GM19328 (cell line): ENCODE measurements at regions not wholly inside any gene's neighbourhood (a gene's known extent, or its start where the extent isn't known, plus 50 kb on each side); places are given as distances from the start of the nearest gene placed in this dataset.
"Not testable (repeated sequence)": the region's sequence is repeated elsewhere in the genome, so short reads cannot be mapped to it uniquely, and the experiment has no call there.

ENCODE experiments used
- ATAC-seq: cut with Tn5 transposase; IDR thresholded peaks from one replicate; pipeline ENCODE4 v1.9.1; 2021; ENCODE audit warnings: mild to moderate bottlenecking, moderate library complexity; ENCODE audit not compliant: unreplicated experiment

DNA sequence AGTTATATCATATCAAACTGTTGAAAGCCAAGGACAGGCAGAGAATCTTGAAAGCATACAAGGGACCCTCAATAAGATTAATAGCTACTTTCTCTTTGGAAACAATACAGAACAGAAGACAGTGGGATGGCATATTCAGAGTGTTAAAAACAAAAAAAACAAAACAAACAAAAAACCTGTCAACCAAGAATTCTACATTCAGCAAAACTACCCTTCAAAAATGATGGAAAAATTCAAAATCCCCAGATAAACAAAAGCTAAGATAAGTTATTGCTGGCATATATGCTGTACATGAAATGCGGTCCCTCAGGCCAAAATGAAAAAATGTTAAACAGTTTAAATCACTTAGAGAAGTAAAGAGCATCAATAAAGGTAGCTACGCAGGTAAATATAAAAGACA lies 425.1 kb downstream of the ACTL7B start:
- no peak for ATAC-seq

DNA sequence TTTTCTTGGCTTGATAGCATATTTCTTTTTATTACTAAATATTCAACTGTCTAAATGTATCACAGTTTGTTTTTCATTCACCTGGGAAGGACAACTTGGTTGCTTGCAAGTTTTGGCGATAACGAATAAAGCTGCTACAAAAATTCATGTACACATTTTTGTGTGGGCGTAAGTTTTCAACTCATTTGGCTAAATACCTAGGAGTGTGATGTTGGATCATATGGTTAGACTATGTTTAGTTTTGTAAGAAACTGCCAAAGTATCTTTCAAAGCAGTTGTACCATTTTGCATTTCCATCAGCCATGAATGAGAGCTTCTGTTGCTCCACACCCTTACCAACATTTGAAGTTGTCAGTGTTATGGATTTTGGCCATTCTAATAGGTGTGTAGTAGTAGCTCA lies 428.0 kb downstream of the ACTL7B start:
- ATAC-seq = no peak

DNA sequence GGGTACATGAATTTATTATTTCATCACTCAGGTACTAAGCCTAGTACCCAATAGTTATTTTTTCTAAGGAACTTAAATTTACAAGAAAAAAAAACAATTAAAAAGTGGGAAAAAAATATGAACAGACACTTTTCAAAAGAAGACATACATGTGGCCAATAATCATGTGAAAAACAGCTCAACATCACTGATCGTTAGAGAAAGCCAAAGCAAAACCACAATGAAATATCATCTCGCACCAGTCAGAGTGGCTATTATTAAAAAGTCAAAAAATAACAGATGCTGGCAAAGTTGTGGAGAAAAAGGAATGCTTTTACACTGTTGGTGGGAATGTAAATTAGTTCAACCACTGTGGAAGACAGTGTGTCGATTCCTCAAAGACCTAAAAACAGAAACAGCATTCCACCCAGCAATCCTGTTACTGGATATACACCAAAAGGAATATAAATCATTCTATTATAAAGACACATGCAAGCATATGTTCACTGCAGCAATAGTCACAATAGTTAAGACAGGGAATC lies 429.3 kb downstream of the ACTL7B start:
- not testable (repeated sequence) for ATAC-seq

DNA sequence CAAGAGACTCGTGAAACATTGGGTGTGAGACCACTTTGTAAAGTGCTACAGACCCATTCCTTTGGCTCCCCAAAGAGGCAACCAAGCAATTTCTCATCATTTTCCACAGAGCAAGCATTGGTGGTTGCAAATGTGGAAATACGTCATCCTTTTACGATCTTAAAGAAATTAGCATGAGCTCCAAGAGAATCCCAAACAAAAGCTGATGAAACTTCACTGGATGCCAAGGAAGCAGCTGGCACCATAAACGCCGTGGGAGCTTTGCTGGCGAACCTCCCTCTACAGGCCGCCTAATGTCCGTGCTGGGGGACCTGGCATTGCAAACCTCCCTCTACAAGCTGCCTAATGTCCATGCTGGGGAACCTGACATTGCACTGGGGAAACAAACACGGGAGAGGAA lies 432.4 kb downstream of the ACTL7B start:
- no peak for ATAC-seq

DNA sequence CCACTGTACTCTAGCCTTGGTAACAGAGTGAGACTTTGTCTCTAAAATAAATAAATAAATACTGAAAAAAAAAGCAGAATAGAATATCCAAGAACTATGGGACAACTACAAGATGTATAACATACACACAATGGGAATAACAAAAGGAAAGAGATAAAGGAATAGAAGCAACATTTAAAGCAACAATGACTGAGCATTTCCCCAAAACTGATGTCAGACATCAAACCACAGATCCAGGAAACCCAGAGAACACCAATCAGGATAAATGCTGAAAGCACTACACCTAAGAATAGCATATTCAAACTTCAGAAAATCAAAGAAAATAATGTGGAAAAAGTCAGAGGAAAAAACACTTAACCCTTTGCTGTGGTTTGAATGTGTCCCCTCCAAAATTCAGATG lies 436.4 kb downstream of the ACTL7B start:
- no peak for ATAC-seq

DNA sequence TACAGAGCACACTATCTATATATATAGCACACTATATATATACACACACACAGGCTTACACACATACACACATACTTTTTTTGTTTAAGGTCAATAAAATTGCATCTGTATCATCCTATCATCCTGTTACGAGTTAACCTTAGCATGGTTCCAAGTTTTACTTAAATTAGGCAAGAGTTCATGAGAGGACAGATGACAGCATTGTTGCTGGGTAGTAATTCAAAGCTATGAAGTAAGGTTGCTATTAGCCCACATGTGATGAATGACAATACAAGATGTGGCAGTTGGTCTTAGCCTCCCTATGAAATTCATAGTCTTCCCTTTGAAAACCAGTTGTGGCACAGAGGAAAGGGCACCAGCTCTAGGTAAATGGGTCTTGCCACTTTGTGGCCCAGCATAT lies 438.1 kb downstream of the ACTL7B start:
- no peak for ATAC-seq

DNA sequence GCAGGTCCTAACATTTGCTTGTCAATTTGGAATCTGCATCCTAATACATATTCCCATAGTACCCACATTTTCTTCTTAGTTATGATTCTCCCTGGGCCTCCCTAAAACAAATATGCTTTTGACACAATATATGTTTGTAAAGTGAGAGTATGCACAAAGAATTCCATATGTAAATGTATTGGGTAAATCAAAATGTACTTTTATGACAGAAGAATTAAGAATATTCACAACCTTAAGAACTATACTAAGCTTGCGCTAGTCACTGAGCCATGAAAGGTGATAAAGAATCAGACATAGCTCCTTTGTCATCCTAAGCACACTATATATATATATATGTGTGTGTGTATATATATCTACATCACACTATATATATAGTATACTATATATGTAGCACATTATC lies 438.5 kb downstream of the ACTL7B start:
- no peak for ATAC-seq

DNA sequence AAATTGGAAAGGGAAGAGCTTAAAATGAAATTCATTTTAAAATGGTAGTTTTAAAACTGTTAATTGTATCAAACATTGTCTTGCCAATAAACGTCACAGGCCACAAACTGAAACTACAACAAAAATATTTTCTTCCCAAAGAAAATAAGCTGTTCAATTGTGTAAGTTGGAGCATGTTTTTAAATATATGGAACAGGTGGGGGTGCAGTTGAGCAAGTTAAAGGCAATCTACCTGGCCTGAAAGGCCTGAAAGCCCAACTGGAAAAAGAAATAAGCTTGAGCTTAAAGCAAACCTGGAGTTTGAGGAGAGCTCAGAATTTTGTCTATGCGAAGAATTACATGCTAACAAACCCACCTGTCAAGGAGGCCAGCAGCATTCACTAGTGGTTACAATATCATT lies 439.5 kb downstream of the ACTL7B start:
- ATAC-seq = no peak

DNA sequence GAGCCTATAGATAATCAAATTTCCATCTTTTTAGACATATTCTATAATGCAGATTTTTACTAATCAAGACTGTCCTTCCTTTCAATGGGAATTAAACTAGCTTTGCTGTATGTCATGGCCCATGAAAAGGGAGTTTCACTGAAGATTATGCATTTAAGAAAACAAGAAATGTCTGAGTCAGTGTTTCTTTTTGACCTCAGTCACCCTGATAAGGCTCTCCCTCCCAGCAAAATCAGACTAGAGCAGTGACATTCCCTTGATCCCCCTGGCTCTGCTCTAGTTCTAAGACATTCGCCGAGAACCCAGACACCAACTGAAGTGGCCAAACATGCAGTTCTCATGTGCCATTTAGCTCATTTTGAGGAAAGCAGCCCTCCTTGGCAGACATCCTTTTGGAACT lies 442.0 kb downstream of the ACTL7B start:
- ATAC-seq = no peak

DNA sequence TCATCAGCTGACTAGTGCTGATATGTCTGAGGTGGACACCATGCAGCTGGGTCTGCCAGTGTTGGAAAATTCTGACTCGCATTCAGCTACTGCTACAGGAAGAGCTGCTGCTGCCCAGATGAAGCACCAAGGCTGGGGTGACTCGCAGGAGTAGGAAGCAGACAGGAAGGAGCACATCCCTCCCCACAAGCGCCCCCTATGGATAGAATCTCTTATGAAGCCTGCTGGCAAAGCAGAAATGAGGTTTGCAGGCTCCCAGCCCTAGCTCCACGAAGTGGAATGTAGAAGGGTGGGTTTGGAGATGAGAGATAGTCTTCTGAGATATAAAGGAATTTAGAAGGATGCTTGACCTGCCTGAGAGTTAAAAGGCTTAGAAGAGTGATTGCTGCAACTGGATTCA lies 443.0 kb downstream of the ACTL7B start:
- ATAC-seq = no peak

DNA sequence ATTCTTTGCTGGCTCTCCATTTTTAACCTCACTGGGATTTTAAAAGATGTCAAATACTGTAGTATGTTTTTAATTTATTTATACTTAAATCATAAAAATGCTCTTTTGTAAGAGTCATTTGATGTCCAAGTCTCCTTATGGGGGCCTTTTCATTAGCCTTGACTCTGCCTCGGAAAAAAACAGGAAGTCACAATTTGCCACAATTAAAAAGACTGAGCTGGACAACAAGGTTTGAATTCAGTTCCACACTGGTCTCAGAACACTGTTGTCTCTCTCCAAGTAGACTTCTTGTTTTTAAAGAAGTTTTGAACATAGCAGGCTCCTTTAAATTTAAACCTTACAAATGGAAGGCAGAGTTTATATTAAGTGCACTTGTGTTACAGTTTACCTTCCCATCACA lies 444.2 kb downstream of the ACTL7B start:
- no peak for ATAC-seq

DNA sequence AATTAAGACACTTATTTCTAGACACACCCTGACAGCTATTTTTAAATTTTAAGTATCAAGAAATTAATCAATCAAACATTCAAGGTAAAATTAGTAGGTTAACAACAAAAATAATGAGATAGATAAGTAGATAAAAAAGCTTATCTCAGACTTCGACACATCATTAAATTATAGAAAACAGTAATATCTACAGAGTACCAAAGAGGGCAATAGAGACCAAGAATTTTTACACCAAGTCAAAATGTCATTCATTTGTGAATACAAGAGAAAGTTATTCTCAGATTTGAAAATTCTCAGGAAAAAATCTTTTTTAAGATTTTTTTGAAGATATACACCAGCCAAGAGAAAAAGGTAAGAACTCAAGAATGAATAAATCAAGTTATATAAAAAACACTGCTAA lies 445.6 kb downstream of the ACTL7B start:
- no peak for ATAC-seq

DNA sequence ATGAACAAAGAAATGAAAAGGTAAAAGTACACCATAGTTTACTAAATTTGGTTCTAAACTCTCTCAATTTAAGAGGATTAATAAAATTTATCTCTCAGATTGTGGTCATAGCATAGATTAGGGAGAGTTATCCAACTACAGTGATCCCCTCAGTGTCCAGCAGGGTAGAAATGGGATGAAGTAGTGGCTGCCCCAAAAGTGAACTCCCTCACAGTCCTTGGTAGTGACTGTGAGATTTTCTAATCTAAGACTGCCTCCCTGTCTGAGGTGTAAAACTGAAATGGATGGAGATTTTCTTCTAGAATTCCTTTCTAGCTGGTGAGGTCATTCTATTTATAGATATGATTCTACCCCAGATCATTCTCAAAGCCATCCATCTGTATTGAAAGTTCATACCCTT lies 455.5 kb downstream of the ACTL7B start:
- no peak for ATAC-seq

DNA sequence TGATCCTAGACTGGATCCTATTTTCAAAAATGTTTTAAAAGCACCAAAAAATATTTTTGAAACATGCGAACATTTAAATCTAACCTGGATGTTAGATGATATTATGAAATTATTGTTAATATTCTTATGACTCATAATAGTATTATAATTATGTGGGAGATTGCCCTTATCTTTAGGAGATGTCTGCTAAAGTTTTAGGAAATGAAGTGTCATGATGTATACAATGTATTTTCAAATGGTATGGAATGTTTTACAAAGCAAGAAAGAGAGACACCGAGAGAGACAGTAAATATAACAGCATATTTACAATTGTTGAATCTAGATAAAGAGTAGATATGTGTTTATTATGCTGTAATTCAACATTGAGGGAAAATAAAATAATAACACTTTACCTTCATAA lies 455.9 kb downstream of the ACTL7B start:
- ATAC-seq = no peak

DNA sequence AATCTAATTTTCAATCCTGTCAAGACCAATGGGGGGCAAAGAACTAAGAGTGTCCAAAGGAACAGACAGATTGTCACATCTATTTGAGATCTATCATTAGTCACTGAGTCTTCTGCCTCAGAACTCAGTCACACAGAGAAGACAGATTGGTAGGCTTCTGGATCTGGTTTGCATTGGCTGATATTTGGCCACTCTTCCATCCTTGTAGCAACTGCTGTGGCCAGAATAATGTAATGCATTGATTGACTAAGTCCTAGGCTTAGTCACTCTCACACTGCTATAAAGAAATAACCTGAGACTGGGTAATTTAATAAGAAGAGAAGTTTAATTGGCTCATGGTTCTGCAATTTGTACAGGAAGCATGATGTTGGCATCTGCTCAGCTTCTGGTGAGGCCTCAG lies 458.5 kb downstream of the ACTL7B start:
- ATAC-seq = no peak

DNA sequence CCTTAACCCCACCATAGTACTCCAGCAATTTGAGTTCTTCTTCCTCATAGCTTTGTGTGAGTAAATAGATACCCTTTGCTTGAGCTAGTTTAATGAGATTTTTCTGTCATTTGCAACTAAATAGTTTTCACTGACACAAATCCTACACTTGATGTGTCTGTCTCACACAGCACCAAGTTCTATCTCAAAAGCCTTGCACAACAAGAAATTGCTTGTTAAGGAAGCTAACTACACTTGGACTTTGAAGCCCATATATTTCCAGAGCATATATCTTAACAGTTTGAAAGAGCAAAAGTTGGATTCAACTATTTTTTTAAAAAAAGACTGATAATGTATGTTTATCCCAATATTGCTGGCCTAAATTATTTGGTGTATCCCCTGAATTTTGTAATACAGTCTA lies 459.2 kb downstream of the ACTL7B start:
- ATAC-seq = no peak

DNA sequence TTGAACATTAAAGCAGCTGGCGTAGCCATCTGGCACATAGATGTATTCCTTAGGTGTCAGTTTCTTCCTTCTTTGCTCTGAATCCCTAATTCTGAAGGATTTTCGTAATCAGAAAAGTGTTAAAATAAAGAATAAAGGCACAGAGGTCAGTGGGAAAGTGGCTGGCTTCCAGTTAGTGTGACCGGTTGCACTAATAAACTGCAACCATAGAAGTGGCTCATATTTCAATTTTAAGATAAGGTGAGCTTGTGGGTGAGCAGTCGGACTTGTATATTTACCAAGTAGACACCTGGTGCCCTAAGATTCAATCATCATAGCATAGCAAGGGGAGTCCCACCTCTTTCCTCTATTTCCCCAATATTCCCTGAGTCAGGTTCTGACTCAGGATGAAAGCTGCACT lies 459.6 kb downstream of the ACTL7B start:
- no peak for ATAC-seq

DNA sequence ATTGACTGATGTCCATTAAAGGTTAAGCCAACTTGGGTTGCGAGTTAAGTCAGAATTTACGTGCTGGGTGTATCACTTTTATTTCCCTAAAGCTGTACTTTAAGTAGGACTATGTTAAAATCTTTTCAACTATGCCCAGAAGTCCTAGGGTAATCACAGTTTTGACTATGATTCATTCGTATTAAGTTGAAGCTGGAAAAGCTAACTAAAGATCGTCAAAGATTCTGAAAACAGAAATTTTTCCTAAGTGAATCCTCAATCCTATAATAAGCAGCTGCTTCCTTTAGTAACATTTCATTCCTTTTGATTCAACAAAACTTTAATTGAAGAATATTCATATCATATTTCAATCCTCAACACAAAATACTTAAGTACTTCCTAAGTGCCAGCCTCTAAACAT lies 460.4 kb downstream of the ACTL7B start:
- ATAC-seq = no peak

DNA sequence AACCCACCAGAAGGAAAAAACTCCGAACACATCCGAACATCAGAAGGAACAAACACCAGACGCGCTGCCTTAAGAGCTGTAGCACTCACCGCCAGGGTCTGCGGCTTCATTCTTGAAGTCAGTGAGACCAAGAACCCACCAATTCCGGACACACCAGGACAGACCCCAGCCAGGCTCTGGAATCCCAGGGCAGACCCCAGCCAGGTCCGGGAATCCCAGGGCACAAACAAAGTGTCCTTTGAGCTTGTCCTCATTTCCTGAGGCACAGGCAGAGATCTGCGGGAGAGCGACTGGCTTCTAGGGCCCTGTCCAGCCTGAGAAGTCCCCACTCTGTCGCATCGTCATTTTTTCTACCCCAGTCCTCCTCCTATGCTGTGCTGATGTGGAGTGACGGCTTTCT lies 461.1 kb downstream of the ACTL7B start:
- ATAC-seq = no peak

DNA sequence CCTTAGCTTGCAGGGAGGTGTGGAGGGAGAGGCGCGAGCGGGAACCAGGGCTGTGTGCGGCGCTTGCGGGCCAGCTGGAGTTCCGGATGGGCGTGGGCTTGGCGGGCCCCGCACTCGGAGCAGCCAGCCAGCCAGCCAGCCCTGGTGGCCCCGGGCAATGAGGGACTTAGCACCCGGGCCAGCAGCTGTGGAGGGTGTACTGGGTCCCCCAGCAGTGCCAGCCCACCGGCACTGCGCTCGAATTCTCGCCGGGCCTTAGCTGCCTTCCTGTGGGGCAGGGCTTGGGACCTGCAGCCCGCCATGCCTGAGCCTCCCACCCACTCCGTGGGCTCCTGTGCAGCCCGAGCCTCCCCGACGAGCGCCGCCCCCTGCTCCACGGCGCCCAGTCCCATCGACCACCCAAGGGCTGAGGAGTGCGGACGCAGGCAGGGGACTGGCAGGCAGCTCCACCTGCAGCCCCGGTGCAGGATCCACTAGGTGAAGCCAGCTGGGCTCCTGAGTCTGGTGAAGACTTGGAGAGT lies 462.2 kb downstream of the ACTL7B start:
- ATAC-seq = not testable (repeated sequence)

DNA sequence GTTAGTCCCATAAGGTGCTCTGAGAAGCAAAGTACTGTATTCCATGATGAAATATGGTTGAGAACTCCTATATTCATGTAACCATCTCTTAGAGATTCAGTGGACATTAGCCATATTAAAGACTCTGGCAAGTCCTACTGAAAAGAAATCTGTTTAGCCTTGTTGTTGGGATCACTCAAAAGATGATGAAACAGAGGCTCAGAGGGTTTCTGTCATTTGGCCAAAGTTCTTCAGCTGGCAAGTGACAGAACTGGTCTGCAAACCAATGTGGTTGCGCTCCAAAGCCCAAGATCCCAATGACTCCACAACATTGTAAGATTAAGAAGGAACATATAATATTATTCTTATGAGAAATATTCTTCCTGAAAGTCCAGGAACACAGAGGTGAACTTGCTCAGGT lies 462.9 kb downstream of the ACTL7B start:
- no peak for ATAC-seq

DNA sequence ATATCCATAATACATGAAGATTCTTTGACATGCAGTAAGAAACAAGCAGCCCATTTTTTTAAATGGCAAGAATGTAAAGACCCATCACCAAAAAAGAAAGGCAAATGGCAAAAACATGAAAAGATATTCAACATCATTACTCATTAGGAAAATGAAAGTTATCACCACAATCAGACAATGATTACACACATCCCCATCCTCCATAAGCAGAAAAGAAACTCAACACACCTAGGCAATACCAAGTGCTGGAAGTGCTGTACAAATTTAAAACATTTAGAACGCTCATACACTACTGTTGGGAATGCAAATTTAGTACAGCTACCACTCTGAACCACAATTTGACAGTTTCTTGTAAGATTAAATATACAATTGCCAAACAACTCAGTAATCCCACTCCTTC lies 466.7 kb downstream of the ACTL7B start:
- no peak for ATAC-seq

DNA sequence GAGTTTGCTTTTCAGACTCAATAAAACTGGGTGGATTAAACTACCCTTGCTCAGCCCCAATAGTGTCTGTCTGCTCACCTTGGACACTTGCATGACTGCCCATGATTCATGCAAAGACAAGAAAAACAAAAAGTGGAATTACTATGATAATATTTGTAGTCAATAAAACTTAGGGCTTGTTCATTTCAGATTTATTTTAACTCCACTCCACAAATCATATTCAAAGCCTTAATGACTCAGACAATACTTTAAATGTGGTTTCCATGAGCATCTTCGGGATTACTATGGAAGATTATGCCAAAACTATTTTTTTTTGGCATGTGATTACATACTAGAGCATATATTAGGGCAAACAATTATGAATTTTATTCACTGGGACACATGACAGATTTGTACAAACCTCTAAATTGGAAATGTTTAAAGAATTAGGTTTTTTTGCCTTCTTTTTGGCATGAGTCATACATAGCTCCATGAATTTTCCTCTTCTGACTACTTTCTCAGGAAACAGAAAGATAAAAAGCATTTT lies 468.9 kb downstream of the ACTL7B start:
- no peak for ATAC-seq
